ENCODE measurements at regions not wholly inside any gene's neighbourhood (a gene's known extent, or its start where the extent isn't known, plus 50 kb on each side); places are given as distances from the start of the nearest gene placed in this dataset.

DNA sequence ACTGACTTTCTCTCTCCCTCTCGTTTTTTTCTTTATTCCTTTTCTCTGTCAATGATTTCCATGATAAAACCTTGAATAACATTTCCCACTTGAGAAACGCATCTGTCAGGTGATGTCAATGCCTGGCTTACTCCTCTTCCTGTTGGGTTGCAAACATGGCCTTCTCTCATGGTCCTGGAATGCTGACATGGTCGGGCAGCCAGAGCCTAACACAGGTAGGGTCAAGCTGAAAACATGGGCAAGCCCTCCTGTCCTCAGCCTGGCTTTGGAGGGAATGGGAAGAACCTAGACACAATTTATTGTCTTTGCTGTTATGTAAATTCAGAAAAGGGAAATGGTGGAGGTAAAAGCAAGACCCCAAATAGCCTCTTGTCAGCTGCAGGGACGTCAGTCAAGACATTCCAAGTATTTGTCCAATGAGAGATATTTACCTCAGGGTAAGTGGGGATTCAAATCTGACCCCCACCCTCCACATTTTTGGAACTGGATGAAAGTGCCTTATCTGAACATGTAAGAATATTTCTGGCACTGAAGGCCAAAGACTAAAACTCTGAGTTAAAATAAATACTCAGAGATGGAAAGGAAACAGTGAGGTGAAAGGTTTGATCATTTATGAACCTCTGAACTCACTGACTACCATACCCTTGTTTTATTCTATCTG is 473.8 kb downstream of the SPRY1 start:
- TF ChIP-seq, protein P1, sequence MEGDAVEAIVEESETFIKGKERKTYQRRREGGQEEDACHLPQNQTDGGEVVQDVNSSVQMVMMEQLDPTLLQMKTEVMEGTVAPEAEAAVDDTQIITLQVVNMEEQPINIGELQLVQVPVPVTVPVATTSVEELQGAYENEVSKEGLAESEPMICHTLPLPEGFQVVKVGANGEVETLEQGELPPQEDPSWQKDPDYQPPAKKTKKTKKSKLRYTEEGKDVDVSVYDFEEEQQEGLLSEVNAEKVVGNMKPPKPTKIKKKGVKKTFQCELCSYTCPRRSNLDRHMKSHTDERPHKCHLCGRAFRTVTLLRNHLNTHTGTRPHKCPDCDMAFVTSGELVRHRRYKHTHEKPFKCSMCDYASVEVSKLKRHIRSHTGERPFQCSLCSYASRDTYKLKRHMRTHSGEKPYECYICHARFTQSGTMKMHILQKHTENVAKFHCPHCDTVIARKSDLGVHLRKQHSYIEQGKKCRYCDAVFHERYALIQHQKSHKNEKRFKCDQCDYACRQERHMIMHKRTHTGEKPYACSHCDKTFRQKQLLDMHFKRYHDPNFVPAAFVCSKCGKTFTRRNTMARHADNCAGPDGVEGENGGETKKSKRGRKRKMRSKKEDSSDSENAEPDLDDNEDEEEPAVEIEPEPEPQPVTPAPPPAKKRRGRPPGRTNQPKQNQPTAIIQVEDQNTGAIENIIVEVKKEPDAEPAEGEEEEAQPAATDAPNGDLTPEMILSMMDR (conservative IDR thresholded peaks at IDR 0.05 in 1 of 2, IDR thresholded peaks at IDR 0.05 in 1 of 2; ENCODE audit: extremely low read depth in 1 of 2, insufficient read depth in 1 of 2, low read depth in 1 of 2, low read length in 2 of 2): no peak
- TF ChIP-seq EZH2 (IDR thresholded peaks at IDR 0.05; ENCODE audit: borderline replicate concordance, low read length): no peak
